Medulla oblongata (tissue), 1 donor: ENCODE measurements at regions not wholly inside any gene's neighbourhood (a gene's known extent, or its start where the extent isn't known, plus 50 kb on each side); places are given as distances from the start of the nearest gene placed in this dataset.

Experiments
- DNase-seq: peaks from one replicate; pipeline ENCODE4 v3.0.0-alpha.2; 2015; ENCODE audit errors: extremely low spot score

DNA sequence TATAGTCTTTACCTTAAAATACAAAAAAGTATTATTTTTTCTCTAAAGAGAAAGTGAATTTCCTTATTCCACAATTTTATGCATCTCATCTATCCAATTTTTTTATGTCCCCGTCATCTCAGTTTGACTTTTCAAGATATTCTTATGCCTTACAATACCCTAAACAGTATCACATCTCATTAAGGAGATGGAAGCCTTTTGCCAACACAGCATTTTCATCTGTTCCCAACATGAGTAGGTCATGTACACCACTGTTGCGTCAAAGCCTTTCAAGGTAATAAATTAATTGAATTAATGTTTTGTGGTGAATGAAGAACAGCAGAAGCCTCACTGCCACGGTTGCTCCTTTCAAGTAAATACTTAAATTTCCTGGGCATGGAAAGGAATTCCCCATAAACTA lies 299.4 kb downstream of the EPHA4 start:
- DNase-seq = no peak

DNA sequence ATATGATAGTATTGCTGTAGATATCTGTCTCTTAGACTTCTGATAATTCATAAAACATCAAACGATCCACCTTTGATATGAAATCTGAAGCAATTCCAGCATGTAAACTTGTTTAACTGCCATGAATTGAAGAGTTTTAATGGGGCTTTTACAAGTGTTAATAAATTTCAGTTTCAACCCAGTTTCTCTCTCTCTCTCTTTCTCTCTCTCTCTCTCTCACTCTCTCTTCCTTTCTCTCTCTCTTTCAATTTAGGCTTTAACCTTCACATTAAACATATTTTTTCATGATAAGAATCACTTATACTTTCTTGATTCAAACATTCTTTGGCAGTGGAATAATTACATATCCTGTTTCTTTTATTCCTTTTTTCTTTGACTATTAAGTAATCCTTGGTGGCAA lies 296.1 kb downstream of the EPHA4 start:
- no peak for DNase-seq

DNA sequence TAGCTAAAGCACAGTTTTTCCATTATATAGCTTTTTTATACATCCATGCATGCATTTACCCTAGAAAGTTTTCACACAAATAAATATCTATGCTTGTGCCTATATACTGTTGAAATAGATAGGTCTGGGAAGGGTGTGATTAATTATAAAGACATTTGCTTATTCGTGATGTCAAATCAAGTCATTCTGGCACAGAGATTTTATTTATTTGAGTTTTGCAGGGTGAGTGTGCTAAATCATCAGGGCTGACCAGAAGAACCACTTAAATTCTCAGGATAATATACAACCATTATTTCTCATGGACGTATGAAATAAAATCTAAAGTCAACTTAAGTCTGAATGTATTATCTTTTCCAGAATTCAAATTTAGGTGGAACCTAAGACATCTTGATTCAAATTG lies 295.5 kb downstream of the EPHA4 start:
- DNase-seq = no peak

DNA sequence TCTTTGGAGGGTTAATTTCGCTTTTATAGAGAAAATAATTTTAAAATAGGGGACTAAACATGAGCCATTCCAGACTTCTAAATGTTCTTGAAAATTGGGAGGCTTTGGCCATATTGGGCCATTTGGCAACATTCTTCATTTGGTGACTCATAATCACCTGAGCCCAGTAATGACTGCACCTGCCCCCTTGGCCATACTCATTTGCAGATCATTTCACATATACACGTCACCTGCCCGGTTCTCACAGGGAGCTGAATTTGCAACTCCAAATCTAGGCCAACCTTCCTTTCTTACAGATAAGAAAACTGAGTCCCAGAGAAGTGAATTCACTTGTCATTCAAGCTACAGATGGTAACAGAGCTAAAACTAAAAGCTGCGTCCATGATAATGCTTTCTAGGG lies 289.7 kb downstream of the EPHA4 start:
- no peak for DNase-seq

DNA sequence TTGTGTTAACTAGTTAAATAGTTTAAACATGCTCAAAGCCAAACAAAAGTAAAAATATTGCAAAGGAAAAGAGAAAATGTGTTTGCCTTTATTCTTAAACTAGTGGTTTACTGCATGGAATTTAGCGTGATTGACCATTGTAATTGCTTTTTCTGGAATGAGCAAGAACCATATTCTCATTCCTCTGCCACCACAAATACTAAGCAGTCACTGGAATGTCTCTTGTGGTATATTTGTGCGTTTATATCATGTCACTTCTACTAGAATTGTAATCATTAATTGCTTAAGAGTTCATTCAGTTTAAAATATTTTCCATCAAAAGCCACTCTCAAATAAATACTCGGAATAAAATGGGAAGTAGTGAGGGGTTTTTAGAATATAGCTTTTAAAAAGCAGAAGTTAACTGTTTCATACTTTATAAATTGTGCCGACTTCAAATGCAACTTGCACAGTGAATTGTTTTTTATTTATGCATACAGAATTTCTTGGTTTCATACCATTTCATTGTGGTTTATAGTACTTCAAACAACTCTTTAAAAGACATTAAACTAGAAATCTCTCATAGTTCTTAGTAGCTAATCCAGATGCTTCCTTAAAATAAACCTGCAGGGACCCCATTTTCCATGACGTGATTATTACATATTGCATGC lies 288.1 kb downstream of the EPHA4 start:
- DNase-seq = no peak

DNA sequence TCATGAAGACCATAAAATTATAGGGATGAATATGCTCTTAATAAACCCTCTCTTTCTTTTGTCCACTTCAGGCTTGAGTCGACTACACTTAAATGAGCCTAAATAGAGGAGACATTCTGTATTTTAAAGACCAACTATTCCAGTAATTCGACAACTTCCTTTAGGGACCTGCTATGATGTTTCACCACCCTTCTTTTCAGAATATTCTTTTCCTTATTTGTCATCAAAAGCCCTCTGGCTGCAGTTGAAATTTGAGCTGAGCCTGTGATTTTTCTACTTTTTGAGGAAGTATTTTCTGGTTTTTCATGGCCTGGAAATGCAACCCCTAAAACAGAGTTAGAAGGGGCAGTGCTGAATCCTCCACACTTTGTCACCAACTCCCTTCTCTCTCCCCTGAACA lies 287.0 kb downstream of the EPHA4 start:
- DNase-seq = no peak

DNA sequence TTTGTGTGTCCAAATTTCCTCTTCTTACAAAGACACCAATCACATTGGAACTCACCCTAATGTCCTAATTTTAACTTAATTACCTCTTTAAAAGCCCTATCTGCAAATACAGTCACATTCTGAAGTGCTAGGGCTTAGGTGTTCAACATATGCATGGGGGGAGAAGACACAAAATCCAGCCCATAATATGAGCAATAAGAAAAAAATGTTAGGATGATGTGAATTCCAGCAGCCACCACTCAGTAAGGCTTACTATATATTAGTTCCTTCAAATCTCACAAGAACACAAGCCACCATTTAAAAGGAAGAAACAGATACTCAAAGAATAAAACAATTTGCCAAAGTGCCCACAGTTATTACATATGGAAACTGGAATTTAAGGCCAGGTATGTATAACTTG lies 285.7 kb downstream of the EPHA4 start:
- no peak for DNase-seq

DNA sequence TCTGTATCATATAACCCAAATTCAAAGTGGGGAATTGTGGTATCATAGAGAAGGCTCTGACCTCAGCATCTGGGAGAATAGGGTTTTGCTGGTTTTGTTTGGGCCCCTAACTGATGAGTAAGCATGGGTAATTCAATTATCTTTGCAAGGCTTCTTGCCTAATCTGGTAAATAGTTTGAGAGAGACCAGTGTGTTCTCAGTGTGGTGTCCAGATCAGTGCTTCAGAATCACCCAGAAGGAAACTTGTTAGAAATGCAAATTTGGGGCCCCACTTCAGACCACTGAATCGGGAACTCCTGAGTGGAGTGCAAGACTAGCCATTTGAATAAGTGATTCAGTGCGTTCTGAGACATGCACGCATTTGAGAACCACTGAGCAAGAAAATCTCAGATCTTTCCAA lies 282.7 kb downstream of the EPHA4 start:
- no peak for DNase-seq

DNA sequence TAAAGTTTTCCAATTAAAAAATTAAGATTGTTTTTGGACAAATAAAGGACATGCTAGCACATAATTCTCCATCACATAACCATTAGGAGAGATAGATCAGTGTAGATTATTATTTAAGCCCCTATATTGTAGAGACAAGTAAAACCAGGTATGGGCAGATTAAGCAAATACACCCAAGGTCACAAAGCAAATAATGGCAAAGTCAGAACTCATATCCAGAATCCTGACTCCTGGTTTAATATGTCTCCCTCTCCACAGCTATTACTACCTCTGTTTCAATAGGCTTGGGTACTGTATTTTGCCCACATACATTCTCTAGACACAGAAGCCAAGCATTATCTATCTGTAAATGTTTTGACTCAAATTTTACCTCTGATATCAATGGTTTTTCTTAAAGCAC lies 282.3 kb downstream of the EPHA4 start:
- no peak for DNase-seq

DNA sequence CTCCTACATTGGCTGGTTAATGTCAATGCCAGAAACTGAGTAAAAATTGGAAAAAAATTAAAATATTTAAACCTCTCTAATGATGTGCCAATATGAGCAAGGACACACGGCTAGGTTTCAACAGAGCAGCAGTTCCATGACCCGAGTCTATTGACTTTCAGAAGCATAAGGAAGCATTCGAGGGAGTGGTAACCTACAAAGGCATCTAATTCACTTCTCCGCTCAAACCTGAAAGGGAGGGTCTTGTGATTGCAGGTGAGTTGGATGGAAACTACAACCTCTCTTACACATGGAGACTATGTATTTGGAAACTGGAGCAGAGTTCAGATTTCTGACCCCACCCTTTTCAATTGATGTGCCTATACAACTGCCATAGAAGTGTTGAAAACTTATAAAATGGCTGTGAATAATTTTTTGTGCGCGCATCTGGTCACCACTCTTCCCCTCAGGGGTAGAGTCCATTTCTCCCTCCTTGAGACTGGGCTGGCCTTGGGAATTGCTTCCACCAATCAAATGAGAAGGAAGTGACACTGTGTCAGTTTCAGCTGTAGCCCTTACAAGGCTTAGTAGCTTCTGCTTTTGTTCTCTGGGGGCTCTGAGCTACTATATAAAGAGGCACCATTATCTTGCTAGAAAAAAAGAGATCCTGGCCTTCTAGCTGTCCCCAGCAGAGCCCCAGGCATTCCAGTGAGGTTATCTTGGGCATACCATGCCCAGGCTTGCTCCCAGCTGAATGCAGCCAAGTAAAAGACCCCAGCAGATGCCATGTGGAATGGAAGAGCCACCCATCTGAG lies 278.0 kb downstream of the EPHA4 start:
- DNase-seq = no peak

DNA sequence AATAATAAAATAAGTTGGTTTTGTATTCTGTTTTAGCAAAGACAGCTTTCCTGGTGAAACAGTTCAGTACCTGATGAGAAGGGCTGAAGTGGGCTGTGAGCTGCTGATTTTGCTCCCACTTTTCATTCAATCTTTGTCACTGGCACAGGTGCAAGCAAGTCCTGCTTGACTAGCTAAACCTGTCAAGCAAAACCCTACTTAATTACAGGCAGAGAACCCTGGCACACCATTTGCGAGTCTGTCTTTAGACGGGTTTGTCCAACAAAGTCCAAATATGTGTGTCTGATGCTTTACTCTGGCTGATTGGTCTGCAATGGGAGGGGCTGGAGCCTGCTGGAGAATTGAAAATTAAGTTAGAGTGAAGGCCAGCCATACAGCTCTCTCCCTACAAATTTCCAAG lies 267.2 kb downstream of the EPHA4 start:
- DNase-seq = no peak

DNA sequence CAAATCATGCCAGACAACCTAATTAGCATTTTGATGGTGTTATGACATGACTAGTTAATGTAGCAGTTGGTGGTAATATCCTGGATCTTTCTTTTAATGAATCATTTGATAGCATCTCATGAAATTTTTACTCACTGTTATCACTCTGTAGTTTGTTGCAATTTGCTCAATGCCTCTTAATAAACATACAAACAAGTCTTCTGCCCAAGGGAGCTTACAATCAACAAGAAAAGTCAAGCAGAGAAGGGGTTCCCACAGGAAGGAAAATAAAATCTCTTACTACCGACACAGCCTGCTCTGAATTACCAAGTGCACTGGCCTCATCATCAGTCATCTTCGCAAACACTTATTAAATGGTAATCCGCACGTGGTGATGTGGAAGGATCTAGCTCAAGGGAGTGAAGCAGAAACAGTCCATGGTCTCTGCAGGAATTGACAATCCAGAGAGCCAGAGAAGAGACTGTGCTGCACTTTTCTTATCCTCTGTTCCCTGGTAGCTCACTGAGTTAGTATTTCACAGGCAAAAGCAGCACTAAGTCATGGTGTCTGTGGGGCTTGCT lies 263.5 kb downstream of the EPHA4 start:
- no peak for DNase-seq

DNA sequence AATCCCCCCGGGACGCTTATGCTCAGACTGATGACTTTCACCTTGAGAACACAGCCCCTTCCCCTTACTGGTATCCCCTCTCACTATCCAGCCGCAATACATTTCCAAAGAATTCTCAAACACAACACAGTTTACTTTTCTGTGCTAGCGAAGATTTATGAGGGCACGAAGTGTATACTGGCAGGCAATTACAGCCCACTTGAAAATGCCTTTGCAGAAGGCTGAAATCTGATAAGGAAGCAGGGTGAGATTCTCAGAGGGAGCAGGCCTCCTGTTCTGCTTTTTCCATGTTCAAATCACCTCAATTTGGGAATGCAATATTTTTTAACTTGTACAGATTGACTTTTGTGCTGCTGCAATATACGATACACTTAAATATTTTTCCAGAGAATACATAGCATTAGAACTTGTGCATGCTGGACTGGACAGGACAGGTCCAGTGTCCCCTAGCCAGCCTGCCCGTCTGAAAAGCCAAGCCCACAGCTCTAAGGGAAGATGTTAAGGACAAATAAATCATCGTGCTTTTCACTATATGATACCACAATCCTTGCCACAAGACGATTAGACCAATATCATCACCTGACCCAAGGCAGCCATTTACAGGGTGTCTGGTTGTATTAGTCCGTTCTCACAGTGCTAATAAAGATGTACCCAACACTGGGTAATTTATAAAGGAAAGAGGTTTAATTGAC lies 262.1 kb downstream of the EPHA4 start:
- DNase-seq = no peak

DNA sequence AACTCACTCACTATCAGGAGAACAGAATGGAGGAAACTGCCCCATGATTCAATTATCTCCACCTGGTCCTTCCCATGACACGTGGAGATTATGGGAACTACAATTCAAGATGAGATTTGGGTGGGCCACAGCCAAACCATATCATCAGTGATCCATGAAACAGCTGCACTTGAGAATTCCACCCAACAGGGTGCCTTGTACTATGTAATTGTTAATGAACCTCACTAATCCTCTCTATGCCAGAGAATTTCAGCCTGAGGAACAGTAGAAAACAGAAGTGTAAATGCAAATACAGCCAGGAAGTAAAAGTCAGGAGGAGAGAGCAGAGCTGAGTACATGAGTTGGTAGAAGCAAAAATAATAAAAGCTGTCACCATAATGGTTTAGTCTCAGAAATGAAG lies 261.4 kb downstream of the EPHA4 start:
- no peak for DNase-seq

DNA sequence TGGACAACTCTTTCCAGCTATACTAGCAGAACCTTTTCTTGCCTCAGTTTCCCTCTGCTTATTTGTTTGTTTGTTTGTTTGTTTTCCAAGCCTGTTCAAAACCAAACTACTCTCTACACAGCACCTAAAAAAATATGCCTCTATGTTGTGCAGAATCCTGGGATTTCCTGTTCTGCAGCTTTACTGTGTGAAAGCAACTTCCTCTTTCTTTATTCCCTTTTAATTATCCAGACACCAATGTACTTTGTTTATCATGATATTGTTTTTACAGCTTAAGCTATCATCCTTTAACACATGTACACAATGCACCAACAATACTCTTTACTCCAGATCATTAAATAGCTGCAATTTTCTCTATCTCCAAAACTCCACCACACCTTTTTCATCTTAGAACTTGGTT lies 259.5 kb downstream of the EPHA4 start:
- DNase-seq = no peak

DNA sequence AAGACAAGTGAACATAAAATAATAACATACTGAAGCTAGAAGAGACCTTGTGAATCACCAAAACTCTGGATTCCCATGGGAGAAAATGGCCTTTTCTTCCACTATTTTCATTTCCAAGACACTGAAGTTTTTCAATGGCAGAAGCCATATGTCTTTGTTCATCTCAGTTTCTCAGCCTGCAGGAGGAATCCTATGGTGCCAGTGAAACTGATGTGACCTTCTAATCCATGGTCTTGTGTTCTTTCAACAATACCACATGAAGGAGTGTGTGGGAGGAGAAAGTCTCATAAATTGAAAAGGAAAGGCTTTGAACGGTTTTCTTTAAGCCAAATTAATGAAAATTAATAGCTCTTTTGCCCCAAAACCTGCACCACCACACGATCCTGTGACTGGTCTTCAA lies 257.3 kb downstream of the EPHA4 start:
- DNase-seq = no peak

DNA sequence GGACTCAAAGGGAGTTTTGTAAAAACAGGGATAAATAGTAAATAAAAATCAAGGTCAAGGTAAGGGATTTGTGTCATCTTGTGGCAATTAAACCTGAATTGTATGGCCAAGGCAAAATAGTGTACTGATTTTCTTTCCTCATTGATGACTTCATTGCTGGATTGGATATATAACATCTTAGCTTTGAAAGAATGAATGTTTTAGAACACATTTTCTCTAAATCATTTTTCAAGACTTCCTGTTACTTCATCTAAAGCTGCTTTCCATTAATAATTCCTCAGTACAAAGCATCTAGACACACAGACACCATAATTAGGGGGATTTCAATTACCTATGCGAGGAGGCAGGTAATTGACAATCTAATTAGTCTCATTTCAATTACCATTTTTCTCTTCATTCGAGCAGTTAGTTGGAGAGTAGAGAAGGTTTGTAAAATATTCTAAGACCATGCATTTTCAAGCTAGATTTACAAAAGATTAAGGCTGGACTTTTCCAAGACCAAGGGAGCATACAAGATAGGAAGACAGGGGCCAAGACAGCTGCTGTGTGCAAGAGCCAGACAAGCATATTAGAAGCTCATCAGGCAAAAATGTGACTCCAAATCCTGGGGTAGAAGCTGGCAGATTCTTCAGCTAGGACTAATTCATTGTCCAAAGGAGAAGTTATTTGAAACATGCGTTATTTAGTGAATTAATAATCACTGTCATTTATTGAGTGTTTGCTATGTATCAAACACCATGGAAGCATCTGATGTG lies 253.6 kb downstream of the EPHA4 start:
- DNase-seq = no peak

DNA sequence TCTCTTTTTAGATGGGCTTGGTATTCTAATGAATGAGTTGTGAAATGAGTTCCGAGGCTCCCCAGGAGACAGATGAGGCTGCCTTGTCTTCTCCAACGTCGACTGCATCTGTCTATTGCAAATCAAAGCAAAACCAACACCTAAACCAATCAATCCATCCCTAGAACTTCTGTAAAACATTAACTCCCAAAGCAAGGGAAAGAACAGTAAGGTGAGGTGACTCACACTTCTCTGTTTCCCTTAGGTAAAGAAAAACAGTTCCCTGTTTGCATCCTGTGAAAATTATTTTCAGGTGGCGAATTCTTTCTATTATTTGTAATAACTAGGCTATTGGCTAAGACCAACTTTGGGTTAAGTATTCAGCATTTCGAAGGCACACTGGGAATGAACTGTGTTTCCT lies 249.4 kb downstream of the EPHA4 start:
- DNase-seq = no peak

DNA sequence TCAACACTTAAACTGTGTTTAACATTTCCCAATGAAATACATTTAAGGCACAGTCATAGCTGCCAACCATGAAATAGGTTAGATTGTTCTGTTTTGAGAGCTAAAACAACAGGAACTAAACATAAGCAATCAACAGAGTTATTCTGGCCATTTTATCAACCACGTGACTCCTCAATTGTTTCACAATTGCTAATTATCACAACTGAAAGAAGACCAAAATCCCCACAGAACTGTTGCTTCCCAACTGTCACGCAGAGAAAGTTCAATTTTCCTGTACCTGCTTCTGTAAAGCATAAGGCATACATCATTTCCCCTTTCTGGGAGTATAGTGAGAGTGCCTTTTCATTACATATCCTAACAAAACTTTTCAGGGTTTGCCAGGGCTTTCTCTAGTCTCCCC lies 248.6 kb downstream of the EPHA4 start:
- no peak for DNase-seq

DNA sequence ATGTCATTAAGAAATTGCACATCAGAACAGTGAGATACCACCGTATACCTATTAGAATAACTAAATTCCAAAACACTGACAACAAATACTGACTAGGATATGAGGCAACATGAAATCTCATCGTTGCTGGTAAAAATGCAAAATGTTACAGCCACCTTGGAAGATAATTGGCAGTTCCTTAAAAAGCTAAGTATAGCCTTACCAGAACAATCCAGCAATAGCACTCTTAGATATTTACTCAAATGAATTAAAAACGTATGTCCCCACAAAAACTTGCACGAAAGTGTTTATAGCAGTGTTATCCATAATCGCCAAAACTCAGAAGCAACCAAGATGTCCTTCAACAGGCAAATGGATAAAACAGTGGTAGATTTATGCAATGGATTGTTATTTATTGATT lies 241.7 kb downstream of the EPHA4 start:
- DNase-seq = no peak

DNA sequence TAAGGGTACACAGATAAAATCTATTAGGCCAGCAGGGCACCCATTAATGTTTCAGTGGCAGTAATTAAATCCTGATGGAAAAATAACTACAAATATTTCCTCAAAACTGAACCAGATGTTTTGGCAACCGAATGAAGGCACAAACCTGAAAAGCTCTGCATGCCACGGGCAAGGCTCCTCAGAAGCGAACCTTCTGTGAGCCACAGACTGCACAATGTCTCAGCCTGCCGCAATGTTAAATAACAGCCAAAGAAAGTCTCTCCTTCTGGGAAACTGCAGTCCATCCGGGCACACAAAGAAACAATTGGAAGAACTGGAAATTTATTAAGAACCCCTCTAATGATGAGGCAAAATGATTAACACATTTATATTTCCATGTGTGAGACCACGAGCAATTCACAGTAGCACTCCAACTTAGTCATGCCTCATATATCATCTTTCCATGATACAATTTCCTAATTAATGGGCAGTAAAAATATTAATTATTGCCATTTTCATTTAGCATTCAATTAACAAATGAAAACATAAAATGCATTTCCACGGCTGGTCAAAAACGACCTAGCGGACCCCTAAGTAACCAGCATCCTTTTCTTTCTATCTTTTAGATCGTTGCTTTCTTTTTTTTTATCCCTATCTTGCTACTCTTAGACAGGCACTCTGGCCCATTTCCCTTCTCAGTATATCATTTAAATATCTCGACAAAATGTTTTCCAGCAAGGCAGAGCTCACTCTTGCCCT lies 237.5 kb downstream of the EPHA4 start:
- DNase-seq = no peak
